ENCODE measurements at regions not wholly inside any gene's neighbourhood (a gene's known extent, or its start where the extent isn't known, plus 50 kb on each side); places are given as distances from the start of the nearest gene placed in this dataset.

DNA sequence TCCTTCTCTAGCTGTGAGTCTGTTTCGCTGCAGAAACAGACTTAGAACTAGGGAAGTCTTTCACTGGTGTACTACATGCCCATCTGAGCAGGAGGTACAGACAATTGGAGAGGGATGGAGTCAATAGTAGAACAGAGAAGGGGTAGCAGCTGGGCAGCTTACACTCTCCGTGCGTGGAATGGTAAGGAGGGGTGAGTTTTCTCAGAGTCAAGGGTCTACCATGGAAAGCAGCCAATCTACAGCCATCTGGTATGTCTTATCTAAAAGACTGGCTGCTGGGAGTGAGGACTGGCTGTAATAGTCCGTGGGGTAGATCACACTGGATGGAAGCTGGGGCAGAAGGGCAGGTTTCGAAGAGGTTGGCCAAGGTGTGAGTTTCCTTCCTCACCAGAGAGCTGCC lies 137.3 kb upstream of the TENM4 start:
- no peaks in the 10 kb centered on the region for H4K20me1 ChIP-seq (replicated peaks; ENCODE audit: control insufficient read depth, extremely low read depth, insufficient read depth, low read length)
- CTCF ChIA-PET, result no interaction called here
- no peak overlapping the region for H3K27ac ChIP-seq (ENCODE audit: insufficient read depth, low read depth, low read length)

DNA sequence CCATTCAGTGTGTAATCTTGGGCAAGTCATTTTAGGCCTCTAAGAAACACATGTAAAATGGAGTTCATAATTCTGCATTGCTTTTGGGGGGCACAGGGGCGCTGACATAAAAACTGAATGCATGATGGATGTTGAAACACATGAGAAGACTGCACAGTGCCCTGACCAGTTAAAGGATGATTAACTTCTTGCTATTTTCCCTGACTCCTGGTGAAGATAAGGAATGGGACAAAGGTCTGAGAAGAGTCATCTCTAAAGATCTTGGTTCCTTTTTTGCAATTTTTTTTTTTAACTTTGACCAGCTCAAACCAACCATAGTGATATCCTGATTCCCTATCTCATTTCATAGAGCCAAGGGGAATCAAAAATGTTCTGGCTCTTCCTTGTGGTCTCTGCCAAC lies 134.9 kb upstream of the TENM4 start:
- H3K4me3 ChIP-seq (replicated peaks in 1 of 3; ENCODE audit: insufficient read depth in 1 of 3, low read depth in 1 of 3, low read length in 3 of 3), result no peak overlapping the region
- dilution Hi-C loops (cut with MboI; ENCODE audit: extremely low pct_ligation_motif_present, low sequenced_read_pairs), result no loop called here
- BruUV-seq (replicated peaks), result no TSS peak
- H3K36me3 ChIP-seq (ENCODE audit: control insufficient read depth in 2 of 2, extremely low read depth in 1 of 2, insufficient read depth in 2 of 2, low read length in 2 of 2), result no peaks in the 10 kb centered on the region
- ChIA-PET CTCF (no interaction called here), POLR2A (no interaction called here)
- no peaks in the 10 kb centered on the region for H3K27me3 ChIP-seq (ENCODE audit: control insufficient read depth in 2 of 2, insufficient read depth in 2 of 2, low read length in 2 of 2)
- H3K9me3 ChIP-seq (replicated peaks; ENCODE audit: control insufficient read depth, insufficient read depth, low read length), result peaks cover 5% of the 10 kb centered on the region
- no peak overlapping the region for H2AFZ ChIP-seq (ENCODE audit: low read depth, low read length)
- no peaks in the 10 kb centered on the region for H4K20me1 ChIP-seq (replicated peaks; ENCODE audit: control insufficient read depth, extremely low read depth, insufficient read depth, low read length)
- no peak overlapping the region for H3K9ac ChIP-seq (replicated peaks; ENCODE audit: extremely low read depth, insufficient read depth, low read length)
- H3K27ac ChIP-seq (ENCODE audit: insufficient read depth, low read depth, low read length), result no peak overlapping the region
- no peak overlapping the region for H3K4me2 ChIP-seq (ENCODE audit: insufficient read depth, low read length)
- FAIRE-seq (no peak), DNase-seq (ENCODE audit: low read depth, low spot score) (no peak)
- no peaks in the 10 kb centered on the region for H3K9me1 ChIP-seq (replicated peaks; ENCODE audit: control insufficient read depth, extremely low read depth, insufficient read depth, low read length)
- no peaks in the 10 kb centered on the region for H3K4me1 ChIP-seq (ENCODE audit: control insufficient read depth, extremely low read depth, insufficient read depth, low read length)
- intact Hi-C loops (cut with micrococcal nuclease), result no loop called here
- TF ChIP-seq JUN (IDR thresholded peaks at IDR 0.05; ENCODE audit: borderline replicate concordance, insufficient read depth, insufficient read length, low read depth) (no peak), MYC (IDR thresholded peaks at IDR 0.05; ENCODE audit: low read depth, low read length) (no peak), POLR2A (IDR thresholded peaks at IDR 0.05; ENCODE audit: low read depth, low read length) (no peak), POLR2AphosphoS5 (IDR thresholded peaks at IDR 0.05; ENCODE audit: insufficient read depth, low read depth, low read length) (no peak), EZH2 (IDR thresholded peaks at IDR 0.05; ENCODE audit: borderline replicate concordance, low read depth, low read length, severe bottlenecking) (no peak), FOS (IDR thresholded peaks at IDR 0.05; ENCODE audit: borderline replicate concordance, insufficient read depth, low read length) (no peak), GATA2 (IDR thresholded peaks at IDR 0.05; ENCODE audit: insufficient read depth, insufficient read length, low read depth, low read length) (no peak)
- TF ChIP-seq, protein P1, sequence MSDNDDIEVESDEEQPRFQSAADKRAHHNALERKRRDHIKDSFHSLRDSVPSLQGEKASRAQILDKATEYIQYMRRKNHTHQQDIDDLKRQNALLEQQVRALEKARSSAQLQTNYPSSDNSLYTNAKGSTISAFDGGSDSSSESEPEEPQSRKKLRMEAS (IDR thresholded peaks at IDR 0.05; ENCODE audit: insufficient read depth, insufficient read length), result no peak
- TF ChIP-seq, protein P2, sequence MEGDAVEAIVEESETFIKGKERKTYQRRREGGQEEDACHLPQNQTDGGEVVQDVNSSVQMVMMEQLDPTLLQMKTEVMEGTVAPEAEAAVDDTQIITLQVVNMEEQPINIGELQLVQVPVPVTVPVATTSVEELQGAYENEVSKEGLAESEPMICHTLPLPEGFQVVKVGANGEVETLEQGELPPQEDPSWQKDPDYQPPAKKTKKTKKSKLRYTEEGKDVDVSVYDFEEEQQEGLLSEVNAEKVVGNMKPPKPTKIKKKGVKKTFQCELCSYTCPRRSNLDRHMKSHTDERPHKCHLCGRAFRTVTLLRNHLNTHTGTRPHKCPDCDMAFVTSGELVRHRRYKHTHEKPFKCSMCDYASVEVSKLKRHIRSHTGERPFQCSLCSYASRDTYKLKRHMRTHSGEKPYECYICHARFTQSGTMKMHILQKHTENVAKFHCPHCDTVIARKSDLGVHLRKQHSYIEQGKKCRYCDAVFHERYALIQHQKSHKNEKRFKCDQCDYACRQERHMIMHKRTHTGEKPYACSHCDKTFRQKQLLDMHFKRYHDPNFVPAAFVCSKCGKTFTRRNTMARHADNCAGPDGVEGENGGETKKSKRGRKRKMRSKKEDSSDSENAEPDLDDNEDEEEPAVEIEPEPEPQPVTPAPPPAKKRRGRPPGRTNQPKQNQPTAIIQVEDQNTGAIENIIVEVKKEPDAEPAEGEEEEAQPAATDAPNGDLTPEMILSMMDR (IDR thresholded peaks at IDR 0.05; ENCODE audit: extremely low read depth in 1 of 2, insufficient read depth in 1 of 2, low read depth in 1 of 2, low read length in 2 of 2), result no peak
- no peaks in the 10 kb centered on the region for H3K79me2 ChIP-seq (ENCODE audit: control insufficient read depth, insufficient read depth, low read length)

More for the DNA sequence above, 137.3 kb upstream of the TENM4 start:
- Histone ChIP-seq H2AFZ (ENCODE audit: low read depth, low read length) (no peak overlapping the region), H3K4me1 (ENCODE audit: control insufficient read depth, extremely low read depth, insufficient read depth, low read length) (no peaks in the 10 kb centered on the region), H3K9me1 (replicated peaks; ENCODE audit: control insufficient read depth, extremely low read depth, insufficient read depth, low read length) (no peaks in the 10 kb centered on the region), H3K36me3 (ENCODE audit: control insufficient read depth in 2 of 2, extremely low read depth in 1 of 2, insufficient read depth in 2 of 2, low read length in 2 of 2) (no peaks in the 10 kb centered on the region), H3K4me3 (replicated peaks in 1 of 3; ENCODE audit: insufficient read depth in 1 of 3, low read depth in 1 of 3, low read length in 3 of 3) (no peak overlapping the region), H3K4me2 (ENCODE audit: insufficient read depth, low read length) (no peak overlapping the region), H3K79me2 (ENCODE audit: control insufficient read depth, insufficient read depth, low read length) (no peaks in the 10 kb centered on the region), H3K9me3 (replicated peaks; ENCODE audit: control insufficient read depth, insufficient read depth, low read length) (peaks cover 5% of the 10 kb centered on the region), H3K9ac (replicated peaks; ENCODE audit: extremely low read depth, insufficient read depth, low read length) (no peak overlapping the region), H3K27me3 (ENCODE audit: control insufficient read depth in 2 of 2, insufficient read depth in 2 of 2, low read length in 2 of 2) (no peaks in the 10 kb centered on the region)
- DNase-seq (ENCODE audit: low read depth, low spot score) (no peak), FAIRE-seq (no peak)
- dilution Hi-C loops (cut with MboI; ENCODE audit: extremely low pct_ligation_motif_present, low sequenced_read_pairs), result no loop called here
- POLR2A ChIA-PET, result no interaction called here
- TF ChIP-seq GATA2 (IDR thresholded peaks at IDR 0.05; ENCODE audit: insufficient read depth, insufficient read length, low read depth, low read length) (no peak), JUN (IDR thresholded peaks at IDR 0.05; ENCODE audit: borderline replicate concordance, insufficient read depth, insufficient read length, low read depth) (no peak), EZH2 (IDR thresholded peaks at IDR 0.05; ENCODE audit: borderline replicate concordance, low read depth, low read length, severe bottlenecking) (no peak), POLR2AphosphoS5 (IDR thresholded peaks at IDR 0.05; ENCODE audit: insufficient read depth, low read depth, low read length) (no peak), MYC (IDR thresholded peaks at IDR 0.05; ENCODE audit: low read depth, low read length) (no peak), FOS (IDR thresholded peaks at IDR 0.05; ENCODE audit: borderline replicate concordance, insufficient read depth, low read length) (no peak), POLR2A (IDR thresholded peaks at IDR 0.05; ENCODE audit: low read depth, low read length) (no peak)
- TF ChIP-seq, protein P2 (IDR thresholded peaks at IDR 0.05; ENCODE audit: extremely low read depth in 1 of 2, insufficient read depth in 1 of 2, low read depth in 1 of 2, low read length in 2 of 2), result no peak
- no TSS peak for BruUV-seq (replicated peaks)
- intact Hi-C loops (cut with micrococcal nuclease), result no loop called here
